MM.1S (cell line): ENCODE measurements at regions not wholly inside any gene's neighbourhood (a gene's known extent, or its start where the extent isn't known, plus 50 kb on each side); places are given as distances from the start of the nearest gene placed in this dataset.
A peak's percentile ranks its signal among the peaks of the same experiment; 100 is the strongest.

Source experiments
- EZH2 ChIP-seq: fragments of 300-600 bp; sonication (generic); optimal IDR thresholded peaks from 2 replicates; pipeline ENCODE3; 2017; ENCODE audit warnings: low read depth, mild to moderate bottlenecking, antibody characterized with exemption, low read length, mixed read lengths
- EZH2phosphoT487 ChIP-seq: fragments of 300-600 bp; sonication (generic); IDR thresholded peaks from 2 replicates; pipeline ENCODE4 v1.6.1; 2018; ENCODE audit warnings: antibody characterized with exemption, low read length
- TF ChIP-seq, protein P1 (sequence below): fragments of 300-600 bp; sonication (generic); IDR thresholded peaks from 2 replicates; pipeline ENCODE4 v1.5.1; 2016; ENCODE audit warnings: antibody characterized with exemption, low read length, mixed read lengths

DNA sequence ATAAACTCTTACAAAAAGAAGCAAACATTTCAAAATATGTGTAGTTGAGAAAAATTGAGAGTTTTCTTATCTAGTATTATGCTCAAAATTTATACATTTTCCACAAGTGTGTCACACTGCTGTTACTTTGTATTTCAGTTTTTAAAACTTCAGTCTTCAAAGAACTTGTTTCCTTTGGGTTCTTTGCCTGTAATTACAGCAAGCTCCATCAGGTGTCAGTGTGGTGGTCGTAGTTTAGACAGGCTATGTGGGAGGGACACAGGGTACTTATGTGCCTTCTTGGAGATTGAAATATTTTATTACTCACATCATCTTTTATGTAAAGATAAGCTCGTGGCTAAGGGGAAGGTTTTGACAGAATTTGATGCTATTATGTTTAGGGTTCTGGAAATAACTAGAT is 360.5 kb downstream of the FGFR2 start:
- TF ChIP-seq, protein P1, sequence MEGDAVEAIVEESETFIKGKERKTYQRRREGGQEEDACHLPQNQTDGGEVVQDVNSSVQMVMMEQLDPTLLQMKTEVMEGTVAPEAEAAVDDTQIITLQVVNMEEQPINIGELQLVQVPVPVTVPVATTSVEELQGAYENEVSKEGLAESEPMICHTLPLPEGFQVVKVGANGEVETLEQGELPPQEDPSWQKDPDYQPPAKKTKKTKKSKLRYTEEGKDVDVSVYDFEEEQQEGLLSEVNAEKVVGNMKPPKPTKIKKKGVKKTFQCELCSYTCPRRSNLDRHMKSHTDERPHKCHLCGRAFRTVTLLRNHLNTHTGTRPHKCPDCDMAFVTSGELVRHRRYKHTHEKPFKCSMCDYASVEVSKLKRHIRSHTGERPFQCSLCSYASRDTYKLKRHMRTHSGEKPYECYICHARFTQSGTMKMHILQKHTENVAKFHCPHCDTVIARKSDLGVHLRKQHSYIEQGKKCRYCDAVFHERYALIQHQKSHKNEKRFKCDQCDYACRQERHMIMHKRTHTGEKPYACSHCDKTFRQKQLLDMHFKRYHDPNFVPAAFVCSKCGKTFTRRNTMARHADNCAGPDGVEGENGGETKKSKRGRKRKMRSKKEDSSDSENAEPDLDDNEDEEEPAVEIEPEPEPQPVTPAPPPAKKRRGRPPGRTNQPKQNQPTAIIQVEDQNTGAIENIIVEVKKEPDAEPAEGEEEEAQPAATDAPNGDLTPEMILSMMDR = peak; percentile 20; the same call in 1 of the 2 replicates
- TF ChIP-seq EZH2 (no peak), EZH2phosphoT487 (no peak)
